Parathyroid adenoma (tissue), 2 donors: ENCODE measurements at regions not wholly inside any gene's neighbourhood (a gene's known extent, or its start where the extent isn't known, plus 50 kb on each side); places are given as distances from the start of the nearest gene placed in this dataset.

Source experiments
- H2AFZ ChIP-seq: fragments of 300-600 bp; sonication (generic); one replicate; pipeline ENCODE4 v1.7.0; 2017; ENCODE audit warnings: antibody characterized with exemption, mild to moderate bottlenecking
- H3K27ac ChIP-seq: fragments of 300-600 bp; sonication (generic); one replicate; pipeline ENCODE4 v1.7.0; 2017
- H3K27me3 ChIP-seq: fragments of 300-600 bp; sonication (generic); one replicate; pipeline ENCODE4 v1.7.0; 2017; ENCODE audit warnings: low read length; ENCODE audit not compliant: control insufficient read depth, insufficient read depth
- H3K36me3 ChIP-seq: fragments of 300-600 bp; sonication (generic); one replicate; pipeline ENCODE4 v1.7.0; 2017; ENCODE audit warnings: low read length; ENCODE audit not compliant: control insufficient read depth, insufficient read depth
- H3K4me1 ChIP-seq: fragments of 300-600 bp; sonication (generic); one replicate; pipeline ENCODE4 v1.7.0; 2017; ENCODE audit warnings: control low read depth
- H3K4me2 ChIP-seq: fragments of 300-600 bp; sonication (generic); one replicate; pipeline ENCODE4 v1.7.0; 2017; ENCODE audit warnings: low read length
- H3K4me3 ChIP-seq: fragments of 300-600 bp; sonication (generic); one replicate; pipeline ENCODE4 v1.7.0; 2017; ENCODE audit warnings: low read depth, low read length
- H3K79me2 ChIP-seq: fragments of 300-600 bp; sonication (generic); one replicate; pipeline ENCODE4 v1.7.0; 2017; ENCODE audit warnings: control low read depth
- H3K9ac ChIP-seq: fragments of 300-600 bp; sonication (generic); one replicate; pipeline ENCODE4 v1.7.0; 2017; ENCODE audit warnings: mild to moderate bottlenecking
- H3K9me3 ChIP-seq: fragments of 300-600 bp; sonication (generic); one replicate; pipeline ENCODE4 v1.7.0; 2017; ENCODE audit warnings: low read length; ENCODE audit not compliant: control insufficient read depth
- CTCF ChIP-seq: fragments of 300-600 bp; sonication (generic); IDR thresholded peaks from one replicate; pipeline ENCODE4 v1.7.0; 2017; ENCODE audit warnings: antibody characterized with exemption, mild to moderate bottlenecking
- donor health status: primary hyperparathyroidism.

DNA sequence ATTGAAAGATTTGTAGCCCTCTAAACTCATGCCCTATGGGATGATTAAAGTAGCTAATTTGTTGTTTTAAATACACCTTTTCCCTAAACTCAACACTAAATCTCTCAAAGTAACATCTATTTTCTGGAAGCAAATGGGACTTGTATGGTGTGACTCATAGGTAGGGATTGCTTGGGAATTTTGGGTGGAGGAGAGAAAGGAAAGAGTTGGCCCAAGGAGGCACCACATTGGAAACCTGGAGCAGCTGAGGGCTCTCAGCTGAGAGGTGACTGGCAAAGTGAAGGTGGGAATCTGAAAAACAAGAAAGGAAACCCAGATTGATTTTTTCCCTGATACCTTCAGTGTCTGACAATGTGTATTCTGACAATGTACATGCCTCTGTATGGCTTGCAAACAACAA, 114.8 kb upstream of the PRICKLE1 start:
- H3K4me1 ChIP-seq = no peaks in the 10 kb centered on the region
- H3K27me3 ChIP-seq = no peaks in the 10 kb centered on the region
- H3K9ac ChIP-seq = no peak overlapping the region
- no peaks in the 10 kb centered on the region for H3K9me3 ChIP-seq
- no peak overlapping the region for H2AFZ ChIP-seq
- H3K4me2 ChIP-seq = no peak overlapping the region
- H3K36me3 ChIP-seq = no peaks in the 10 kb centered on the region
- H3K79me2 ChIP-seq = no peaks in the 10 kb centered on the region
- no peak overlapping the region for H3K4me3 ChIP-seq
- TF ChIP-seq CTCF = no peak
- no peak overlapping the region for H3K27ac ChIP-seq

- Histone ChIP-seq H3K36me3 (no peaks in the 10 kb centered on the region), H3K27me3 (no peaks in the 10 kb centered on the region), H3K9ac (no peak overlapping the region), H3K4me3 (no peak overlapping the region), H3K79me2 (no peaks in the 10 kb centered on the region), H3K9me3 (no peaks in the 10 kb centered on the region), H2AFZ (no peak overlapping the region), H3K27ac (no peak overlapping the region), H3K4me1 (no peaks in the 10 kb centered on the region), H3K4me2 (no peak overlapping the region)
- no peak for TF ChIP-seq CTCF
Observed at GRCh38 chr12:42701084-42701483, 111.5 kb upstream of the PRICKLE1 start.

GRCh38 chr12:42698213-42698612, 108.7 kb upstream of the PRICKLE1 start:
- Histone ChIP-seq H3K4me2 (no peak overlapping the region), H3K27me3 (no peaks in the 10 kb centered on the region), H3K9ac (no peak overlapping the region), H3K9me3 (no peaks in the 10 kb centered on the region), H3K4me1 (no peaks in the 10 kb centered on the region), H3K79me2 (no peaks in the 10 kb centered on the region), H3K36me3 (no peaks in the 10 kb centered on the region), H2AFZ (no peak overlapping the region), H3K4me3 (no peak overlapping the region), H3K27ac (no peak overlapping the region)
- TF ChIP-seq CTCF = no peak

GRCh38 chr12:42696406-42697149, 107.0 kb upstream of the PRICKLE1 start:
- no peak overlapping the region for H3K27ac ChIP-seq

More at GRCh38 chr12:42696406-42697149, 107.0 kb upstream of the PRICKLE1 start:
- Histone ChIP-seq H3K4me3 (no peak overlapping the region), H3K9me3 (no peaks in the 10 kb centered on the region), H2AFZ (no peak overlapping the region), H3K4me1 (no peaks in the 10 kb centered on the region), H3K9ac (no peak overlapping the region), H3K27me3 (no peaks in the 10 kb centered on the region), H3K36me3 (no peaks in the 10 kb centered on the region), H3K4me2 (no peak overlapping the region), H3K79me2 (no peaks in the 10 kb centered on the region)
- TF ChIP-seq CTCF = no peak
